ENCODE measurements at regions not wholly inside any gene's neighbourhood (a gene's known extent, or its start where the extent isn't known, plus 50 kb on each side); places are given as distances from the start of the nearest gene placed in this dataset.

DNA sequence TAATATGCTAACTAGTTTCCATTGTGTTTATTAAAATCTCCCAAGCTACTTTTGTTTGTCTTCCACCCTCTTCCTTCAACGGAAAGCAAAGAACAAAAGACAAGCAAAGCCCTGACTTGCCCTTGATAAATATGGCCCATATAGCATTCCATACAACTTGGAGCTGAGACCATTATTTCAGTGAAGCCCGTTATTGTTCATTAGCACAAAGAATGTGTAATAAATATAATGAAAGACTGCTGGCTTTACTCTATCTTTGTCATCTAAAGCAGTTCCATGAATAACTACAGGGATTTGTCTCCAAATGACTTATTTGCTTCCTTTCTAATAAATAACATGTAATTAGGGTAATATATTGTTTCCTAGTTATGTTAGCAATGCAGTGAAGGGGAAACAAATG is 270.7 kb upstream of the TLE4 start:
- TF ChIP-seq POLR2AphosphoS5 (IDR thresholded peaks at IDR 0.05) = no peak
- TF ChIP-seq, protein P1, sequence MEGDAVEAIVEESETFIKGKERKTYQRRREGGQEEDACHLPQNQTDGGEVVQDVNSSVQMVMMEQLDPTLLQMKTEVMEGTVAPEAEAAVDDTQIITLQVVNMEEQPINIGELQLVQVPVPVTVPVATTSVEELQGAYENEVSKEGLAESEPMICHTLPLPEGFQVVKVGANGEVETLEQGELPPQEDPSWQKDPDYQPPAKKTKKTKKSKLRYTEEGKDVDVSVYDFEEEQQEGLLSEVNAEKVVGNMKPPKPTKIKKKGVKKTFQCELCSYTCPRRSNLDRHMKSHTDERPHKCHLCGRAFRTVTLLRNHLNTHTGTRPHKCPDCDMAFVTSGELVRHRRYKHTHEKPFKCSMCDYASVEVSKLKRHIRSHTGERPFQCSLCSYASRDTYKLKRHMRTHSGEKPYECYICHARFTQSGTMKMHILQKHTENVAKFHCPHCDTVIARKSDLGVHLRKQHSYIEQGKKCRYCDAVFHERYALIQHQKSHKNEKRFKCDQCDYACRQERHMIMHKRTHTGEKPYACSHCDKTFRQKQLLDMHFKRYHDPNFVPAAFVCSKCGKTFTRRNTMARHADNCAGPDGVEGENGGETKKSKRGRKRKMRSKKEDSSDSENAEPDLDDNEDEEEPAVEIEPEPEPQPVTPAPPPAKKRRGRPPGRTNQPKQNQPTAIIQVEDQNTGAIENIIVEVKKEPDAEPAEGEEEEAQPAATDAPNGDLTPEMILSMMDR (IDR thresholded peaks at IDR 0.05) = no peak
